ENCODE measurements at regions not wholly inside any gene's neighbourhood (a gene's known extent, or its start where the extent isn't known, plus 50 kb on each side); places are given as distances from the start of the nearest gene placed in this dataset.

DNA sequence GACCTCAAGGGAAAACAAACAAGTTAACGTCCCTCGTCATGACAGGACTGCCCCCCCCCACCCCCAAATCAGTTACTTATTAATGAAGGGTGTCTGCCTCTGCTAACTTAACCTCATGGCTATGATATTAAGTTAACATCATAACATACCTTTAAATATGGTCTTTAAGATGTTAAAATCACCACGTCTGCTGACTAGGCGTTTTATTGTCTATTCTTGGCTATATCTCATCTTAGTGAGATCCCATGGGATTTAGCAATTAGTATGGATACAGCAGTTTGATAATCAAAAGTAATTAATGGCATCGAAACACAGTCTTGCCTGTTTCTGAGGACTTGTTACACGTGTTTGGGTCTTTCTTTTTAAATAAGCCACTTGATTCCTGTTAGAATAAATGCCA is 186.9 kb downstream of the FOXB1 start (continued):
- TF ChIP-seq, protein P1, sequence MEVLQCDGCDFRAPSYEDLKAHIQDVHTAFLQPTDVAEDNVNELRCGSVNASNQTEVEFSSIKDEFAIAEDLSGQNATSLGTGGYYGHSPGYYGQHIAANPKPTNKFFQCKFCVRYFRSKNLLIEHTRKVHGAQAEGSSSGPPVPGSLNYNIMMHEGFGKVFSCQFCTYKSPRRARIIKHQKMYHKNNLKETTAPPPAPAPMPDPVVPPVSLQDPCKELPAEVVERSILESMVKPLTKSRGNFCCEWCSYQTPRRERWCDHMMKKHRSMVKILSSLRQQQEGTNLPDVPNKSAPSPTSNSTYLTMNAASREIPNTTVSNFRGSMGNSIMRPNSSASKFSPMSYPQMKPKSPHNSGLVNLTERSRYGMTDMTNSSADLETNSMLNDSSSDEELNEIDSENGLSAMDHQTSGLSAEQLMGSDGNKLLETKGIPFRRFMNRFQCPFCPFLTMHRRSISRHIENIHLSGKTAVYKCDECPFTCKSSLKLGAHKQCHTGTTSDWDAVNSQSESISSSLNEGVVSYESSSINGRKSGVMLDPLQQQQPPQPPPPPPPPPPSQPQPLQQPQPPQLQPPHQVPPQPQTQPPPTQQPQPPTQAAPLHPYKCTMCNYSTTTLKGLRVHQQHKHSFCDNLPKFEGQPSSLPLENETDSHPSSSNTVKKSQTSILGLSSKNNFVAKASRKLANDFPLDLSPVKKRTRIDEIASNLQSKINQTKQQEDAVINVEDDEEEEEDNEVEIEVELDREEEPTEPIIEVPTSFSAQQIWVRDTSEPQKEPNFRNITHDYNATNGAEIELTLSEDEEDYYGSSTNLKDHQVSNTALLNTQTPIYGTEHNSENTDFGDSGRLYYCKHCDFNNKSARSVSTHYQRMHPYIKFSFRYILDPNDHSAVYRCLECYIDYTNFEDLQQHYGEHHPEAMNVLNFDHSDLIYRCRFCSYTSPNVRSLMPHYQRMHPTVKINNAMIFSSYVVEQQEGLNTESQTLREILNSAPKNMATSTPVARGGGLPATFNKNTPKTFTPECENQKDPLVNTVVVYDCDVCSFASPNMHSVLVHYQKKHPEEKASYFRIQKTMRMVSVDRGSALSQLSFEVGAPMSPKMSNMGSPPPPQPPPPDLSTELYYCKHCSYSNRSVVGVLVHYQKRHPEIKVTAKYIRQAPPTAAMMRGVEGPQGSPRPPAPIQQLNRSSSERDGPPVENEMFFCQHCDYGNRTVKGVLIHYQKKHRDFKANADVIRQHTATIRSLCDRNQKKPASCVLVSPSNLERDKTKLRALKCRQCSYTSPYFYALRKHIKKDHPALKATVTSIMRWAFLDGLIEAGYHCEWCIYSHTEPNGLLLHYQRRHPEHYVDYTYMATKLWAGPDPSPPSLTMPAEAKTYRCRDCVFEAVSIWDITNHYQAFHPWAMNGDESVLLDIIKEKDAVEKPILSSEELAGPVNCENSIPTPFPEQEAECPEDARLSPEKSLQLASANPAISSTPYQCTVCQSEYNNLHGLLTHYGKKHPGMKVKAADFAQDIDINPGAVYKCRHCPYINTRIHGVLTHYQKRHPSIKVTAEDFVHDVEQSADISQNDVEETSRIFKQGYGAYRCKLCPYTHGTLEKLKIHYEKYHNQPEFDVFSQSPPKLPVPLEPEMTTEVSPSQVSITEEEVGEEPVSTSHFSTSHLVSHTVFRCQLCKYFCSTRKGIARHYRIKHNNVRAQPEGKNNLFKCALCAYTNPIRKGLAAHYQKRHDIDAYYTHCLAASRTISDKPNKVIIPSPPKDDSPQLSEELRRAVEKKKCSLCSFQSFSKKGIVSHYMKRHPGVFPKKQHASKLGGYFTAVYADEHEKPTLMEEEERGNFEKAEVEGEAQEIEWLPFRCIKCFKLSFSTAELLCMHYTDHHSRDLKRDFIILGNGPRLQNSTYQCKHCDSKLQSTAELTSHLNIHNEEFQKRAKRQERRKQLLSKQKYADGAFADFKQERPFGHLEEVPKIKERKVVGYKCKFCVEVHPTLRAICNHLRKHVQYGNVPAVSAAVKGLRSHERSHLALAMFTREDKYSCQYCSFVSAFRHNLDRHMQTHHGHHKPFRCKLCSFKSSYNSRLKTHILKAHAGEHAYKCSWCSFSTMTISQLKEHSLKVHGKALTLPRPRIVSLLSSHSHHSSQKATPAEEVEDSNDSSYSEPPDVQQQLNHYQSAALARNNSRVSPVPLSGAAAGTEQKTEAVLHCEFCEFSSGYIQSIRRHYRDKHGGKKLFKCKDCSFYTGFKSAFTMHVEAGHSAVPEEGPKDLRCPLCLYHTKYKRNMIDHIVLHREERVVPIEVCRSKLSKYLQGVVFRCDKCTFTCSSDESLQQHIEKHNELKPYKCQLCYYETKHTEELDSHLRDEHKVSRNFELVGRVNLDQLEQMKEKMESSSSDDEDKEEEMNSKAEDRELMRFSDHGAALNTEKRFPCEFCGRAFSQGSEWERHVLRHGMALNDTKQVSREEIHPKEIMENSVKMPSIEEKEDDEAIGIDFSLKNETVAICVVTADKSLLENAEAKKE (CRISPR knock-in tag; IDR thresholded peaks at IDR 0.05): no peak

DNA sequence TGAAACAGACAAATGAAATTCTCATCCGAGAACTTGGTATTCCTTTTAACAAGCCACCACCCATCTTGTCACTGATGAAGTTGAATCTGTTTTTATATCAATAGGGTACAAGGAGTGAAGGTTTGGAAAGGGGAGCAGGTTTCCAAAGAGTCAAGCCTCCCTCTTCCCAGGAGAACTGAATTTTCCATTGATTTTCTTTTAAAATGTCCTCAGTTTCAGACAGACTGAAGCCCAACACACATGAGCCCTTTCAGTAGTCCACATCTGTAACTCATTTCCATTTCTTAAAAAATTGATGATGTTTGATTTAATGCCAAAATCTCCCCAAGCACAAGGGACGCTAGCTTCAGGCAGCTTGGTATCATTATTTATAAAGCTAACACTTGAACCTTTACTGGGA is 187.7 kb downstream of the FOXB1 start:
- Histone ChIP-seq H3K27ac (ENCODE audit: low read depth) (no peak overlapping the region), H3K79me2 (replicated peaks; ENCODE audit: insufficient read depth) (no peaks in the 10 kb centered on the region), H3F3A (replicated peaks; ENCODE audit: low read depth) (no peaks in the 10 kb centered on the region), H2AFZ (no peak overlapping the region), H3K9me2 (ENCODE audit: insufficient read depth) (no peaks in the 10 kb centered on the region), H3K36me3 (ENCODE audit: insufficient read depth) (no peaks in the 10 kb centered on the region; the same call in 1 of the 2 replicates), H3K4me3 (no peak overlapping the region), H3K4me1 (ENCODE audit: insufficient read depth) (no peaks in the 10 kb centered on the region), H4K20me1 (replicated peaks; ENCODE audit: insufficient read depth) (no peaks in the 10 kb centered on the region), H3K27me3 (ENCODE audit: insufficient read depth) (no peaks in the 10 kb centered on the region), H3K4me2 (no peak overlapping the region)
- peaks cover 5% of the 10 kb centered on the region; the same call in 1 of the 3 replicates for H3K9me3 Mint-ChIP-seq
- H3K27me3 Mint-ChIP-seq (ENCODE audit: insufficient read depth, low read depth, poor library complexity): no peaks in the 10 kb centered on the region
- H3K36me3 Mint-ChIP-seq (ENCODE audit: low read depth): no peaks in the 10 kb centered on the region
- TF ChIP-seq CREB1 (CRISPR knock-in tag; IDR thresholded peaks at IDR 0.05; ENCODE audit: low read depth) (no peak), ZNF114 (CRISPR knock-in tag; IDR thresholded peaks at IDR 0.05) (no peak), ZNF331 (CRISPR knock-in tag; IDR thresholded peaks at IDR 0.05; ENCODE audit: low read depth) (no peak), NANOG (IDR thresholded peaks at IDR 0.05; ENCODE audit: borderline replicate concordance) (no peak), POLR2AphosphoS5 (IDR thresholded peaks at IDR 0.05; ENCODE audit: low read depth) (no peak)
- TF ChIP-seq, protein P2, sequence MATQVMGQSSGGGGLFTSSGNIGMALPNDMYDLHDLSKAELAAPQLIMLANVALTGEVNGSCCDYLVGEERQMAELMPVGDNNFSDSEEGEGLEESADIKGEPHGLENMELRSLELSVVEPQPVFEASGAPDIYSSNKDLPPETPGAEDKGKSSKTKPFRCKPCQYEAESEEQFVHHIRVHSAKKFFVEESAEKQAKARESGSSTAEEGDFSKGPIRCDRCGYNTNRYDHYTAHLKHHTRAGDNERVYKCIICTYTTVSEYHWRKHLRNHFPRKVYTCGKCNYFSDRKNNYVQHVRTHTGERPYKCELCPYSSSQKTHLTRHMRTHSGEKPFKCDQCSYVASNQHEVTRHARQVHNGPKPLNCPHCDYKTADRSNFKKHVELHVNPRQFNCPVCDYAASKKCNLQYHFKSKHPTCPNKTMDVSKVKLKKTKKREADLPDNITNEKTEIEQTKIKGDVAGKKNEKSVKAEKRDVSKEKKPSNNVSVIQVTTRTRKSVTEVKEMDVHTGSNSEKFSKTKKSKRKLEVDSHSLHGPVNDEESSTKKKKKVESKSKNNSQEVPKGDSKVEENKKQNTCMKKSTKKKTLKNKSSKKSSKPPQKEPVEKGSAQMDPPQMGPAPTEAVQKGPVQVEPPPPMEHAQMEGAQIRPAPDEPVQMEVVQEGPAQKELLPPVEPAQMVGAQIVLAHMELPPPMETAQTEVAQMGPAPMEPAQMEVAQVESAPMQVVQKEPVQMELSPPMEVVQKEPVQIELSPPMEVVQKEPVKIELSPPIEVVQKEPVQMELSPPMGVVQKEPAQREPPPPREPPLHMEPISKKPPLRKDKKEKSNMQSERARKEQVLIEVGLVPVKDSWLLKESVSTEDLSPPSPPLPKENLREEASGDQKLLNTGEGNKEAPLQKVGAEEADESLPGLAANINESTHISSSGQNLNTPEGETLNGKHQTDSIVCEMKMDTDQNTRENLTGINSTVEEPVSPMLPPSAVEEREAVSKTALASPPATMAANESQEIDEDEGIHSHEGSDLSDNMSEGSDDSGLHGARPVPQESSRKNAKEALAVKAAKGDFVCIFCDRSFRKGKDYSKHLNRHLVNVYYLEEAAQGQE (IDR thresholded peaks at IDR 0.05; ENCODE audit: unreplicated experiment): no peak
- H3K4me1 Mint-ChIP-seq: peaks cover 9% of the 10 kb centered on the region
- ATAC-seq: no peak
- H3K27ac Mint-ChIP-seq: no peak overlapping the region
- no peak overlapping the region for H3K4me3 Mint-ChIP-seq
- no peak for DNase-seq (ENCODE audit: low spot score)
